ENCODE measurements at regions not wholly inside any gene's neighbourhood (a gene's known extent, or its start where the extent isn't known, plus 50 kb on each side); places are given as distances from the start of the nearest gene placed in this dataset.

DNA sequence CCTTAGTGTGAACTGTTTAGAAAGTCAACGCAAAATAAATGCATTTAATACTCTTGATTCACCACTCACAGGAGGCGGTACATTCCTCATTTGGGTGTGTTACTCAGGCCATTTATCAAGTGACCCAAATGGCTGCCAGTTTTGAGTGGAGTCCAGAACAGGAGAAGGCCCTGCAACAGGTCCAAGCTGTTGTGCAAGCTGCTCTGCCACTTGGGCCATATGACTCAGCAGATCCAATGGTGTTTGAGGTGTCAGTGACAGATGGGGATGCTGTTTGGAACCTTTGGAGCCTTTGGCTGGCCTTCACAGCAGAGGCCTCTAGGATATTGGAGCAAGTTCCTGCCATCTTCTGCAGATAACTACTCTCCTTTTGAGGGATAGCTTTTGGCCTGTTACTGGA, 609.2 kb downstream of the KCNT2 start:
- Histone ChIP-seq H4K20me1 (replicated peaks; ENCODE audit: control insufficient read depth, extremely low read depth, insufficient read depth, low read length) (no peaks in the 10 kb centered on the region), H3K9me3 (replicated peaks; ENCODE audit: control insufficient read depth, insufficient read depth, low read length) (no peaks in the 10 kb centered on the region), H3K9ac (replicated peaks; ENCODE audit: extremely low read depth, insufficient read depth, low read length) (no peak overlapping the region), H3K4me2 (ENCODE audit: insufficient read depth, low read length) (no peak overlapping the region), H3K9me1 (replicated peaks; ENCODE audit: control insufficient read depth, extremely low read depth, insufficient read depth, low read length) (no peaks in the 10 kb centered on the region), H3K79me2 (ENCODE audit: control insufficient read depth, insufficient read depth, low read length) (no peaks in the 10 kb centered on the region), H3K27ac (ENCODE audit: insufficient read depth, low read depth, low read length) (no peak overlapping the region), H3K4me3 (replicated peaks in 1 of 3; ENCODE audit: insufficient read depth in 1 of 3, low read depth in 1 of 3, low read length in 3 of 3) (no peak overlapping the region), H3K4me1 (ENCODE audit: control insufficient read depth, extremely low read depth, insufficient read depth, low read length) (no peaks in the 10 kb centered on the region), H3K36me3 (ENCODE audit: control insufficient read depth in 2 of 2, extremely low read depth in 1 of 2, insufficient read depth in 2 of 2, low read length in 2 of 2) (no peaks in the 10 kb centered on the region), H2AFZ (ENCODE audit: low read depth, low read length) (no peak overlapping the region), H3K27me3 (ENCODE audit: control insufficient read depth in 2 of 2, insufficient read depth in 2 of 2, low read length in 2 of 2) (no peaks in the 10 kb centered on the region)
- FAIRE-seq (no peak), DNase-seq (ENCODE audit: low read depth, low spot score) (no peak)
- dilution Hi-C loops (cut with MboI; ENCODE audit: extremely low pct_ligation_motif_present, low sequenced_read_pairs) (no loop called here), intact Hi-C loops (cut with micrococcal nuclease) (no loop called here)
- no TSS peak for BruUV-seq (replicated peaks)
- ChIA-PET POLR2A (no interaction called here), CTCF (no interaction called here)
- TF ChIP-seq MYC (IDR thresholded peaks at IDR 0.05; ENCODE audit: low read depth, low read length), result no peak
- no peak for TF ChIP-seq JUN (IDR thresholded peaks at IDR 0.05; ENCODE audit: borderline replicate concordance, insufficient read depth, insufficient read length, low read depth)
- TF ChIP-seq, protein P1, sequence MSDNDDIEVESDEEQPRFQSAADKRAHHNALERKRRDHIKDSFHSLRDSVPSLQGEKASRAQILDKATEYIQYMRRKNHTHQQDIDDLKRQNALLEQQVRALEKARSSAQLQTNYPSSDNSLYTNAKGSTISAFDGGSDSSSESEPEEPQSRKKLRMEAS (IDR thresholded peaks at IDR 0.05; ENCODE audit: insufficient read depth, insufficient read length), result no peak

GRCh38 chr1:195981448-195982139, 626.6 kb downstream of the KCNT2 start:
- BruUV-seq (replicated peaks), result no TSS peak
- TF ChIP-seq CTCF (IDR thresholded peaks at IDR 0.05; ENCODE audit: extremely low read depth in 1 of 2, insufficient read depth in 1 of 2, low read depth in 1 of 2, low read length in 2 of 2) (no peak), FOS (IDR thresholded peaks at IDR 0.05; ENCODE audit: borderline replicate concordance, insufficient read depth, low read length) (no peak), POLR2A (IDR thresholded peaks at IDR 0.05; ENCODE audit: low read depth, low read length) (no peak), GATA2 (IDR thresholded peaks at IDR 0.05; ENCODE audit: insufficient read depth, insufficient read length, low read depth, low read length) (no peak), MYC (IDR thresholded peaks at IDR 0.05; ENCODE audit: low read depth, low read length) (no peak), JUN (IDR thresholded peaks at IDR 0.05; ENCODE audit: borderline replicate concordance, insufficient read depth, insufficient read length, low read depth) (no peak), EZH2 (IDR thresholded peaks at IDR 0.05; ENCODE audit: borderline replicate concordance, low read depth, low read length, severe bottlenecking) (no peak), POLR2AphosphoS5 (IDR thresholded peaks at IDR 0.05; ENCODE audit: insufficient read depth, low read depth, low read length) (no peak)
- TF ChIP-seq, protein P1 (IDR thresholded peaks at IDR 0.05; ENCODE audit: insufficient read depth, insufficient read length), result no peak
- ChIA-PET CTCF (no interaction called here), POLR2A (no interaction called here)
- no peaks in the 10 kb centered on the region for H3K79me2 ChIP-seq (ENCODE audit: control insufficient read depth, insufficient read depth, low read length)
- no peak overlapping the region for H3K9ac ChIP-seq (replicated peaks; ENCODE audit: extremely low read depth, insufficient read depth, low read length)
- no peak for DNase-seq (ENCODE audit: low read depth, low spot score)
- H3K9me1 ChIP-seq (replicated peaks; ENCODE audit: control insufficient read depth, extremely low read depth, insufficient read depth, low read length), result no peaks in the 10 kb centered on the region
- no peak overlapping the region for H2AFZ ChIP-seq (ENCODE audit: low read depth, low read length)
- H3K4me2 ChIP-seq (ENCODE audit: insufficient read depth, low read length), result no peak overlapping the region
- no peak overlapping the region for H3K4me3 ChIP-seq (replicated peaks in 1 of 3; ENCODE audit: insufficient read depth in 1 of 3, low read depth in 1 of 3, low read length in 3 of 3)
- no peaks in the 10 kb centered on the region for H4K20me1 ChIP-seq (replicated peaks; ENCODE audit: control insufficient read depth, extremely low read depth, insufficient read depth, low read length)
- intact Hi-C loops (cut with micrococcal nuclease) (no loop called here), dilution Hi-C loops (cut with MboI; ENCODE audit: extremely low pct_ligation_motif_present, low sequenced_read_pairs) (no loop called here)
- H3K27ac ChIP-seq (ENCODE audit: insufficient read depth, low read depth, low read length), result no peak overlapping the region
- H3K36me3 ChIP-seq (ENCODE audit: control insufficient read depth in 2 of 2, extremely low read depth in 1 of 2, insufficient read depth in 2 of 2, low read length in 2 of 2), result no peaks in the 10 kb centered on the region
- FAIRE-seq, result no peak
- H3K27me3 ChIP-seq (ENCODE audit: control insufficient read depth in 2 of 2, insufficient read depth in 2 of 2, low read length in 2 of 2), result no peaks in the 10 kb centered on the region
- no peaks in the 10 kb centered on the region for H3K9me3 ChIP-seq (replicated peaks; ENCODE audit: control insufficient read depth, insufficient read depth, low read length)
- no peaks in the 10 kb centered on the region for H3K4me1 ChIP-seq (ENCODE audit: control insufficient read depth, extremely low read depth, insufficient read depth, low read length)
